ENCODE measurements at regions not wholly inside any gene's neighbourhood (a gene's known extent, or its start where the extent isn't known, plus 50 kb on each side); places are given as distances from the start of the nearest gene placed in this dataset.

DNA sequence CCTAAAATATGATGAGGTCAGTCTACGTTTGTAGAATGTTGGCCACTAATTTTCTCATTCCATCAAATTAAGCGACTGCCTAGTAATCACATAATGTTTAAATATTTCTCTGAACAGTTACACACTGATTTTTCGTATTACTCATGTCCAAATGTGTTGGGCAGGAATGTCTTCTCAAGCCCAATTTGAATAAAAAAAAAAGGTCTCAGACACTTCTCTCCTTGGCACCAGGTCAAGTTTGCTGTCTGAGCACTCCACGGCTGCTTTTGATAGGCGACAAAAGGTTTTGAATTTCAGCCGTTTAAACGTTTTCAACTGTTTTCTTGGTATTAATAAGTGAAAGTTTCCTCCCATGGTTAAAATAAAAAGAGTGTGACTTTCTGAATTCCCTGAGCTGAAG lies 542.1 kb downstream of the IRX1 start:
- Histone ChIP-seq H3K9me3 (no peaks in the 10 kb centered on the region), H3K4me3 (no peak overlapping the region), H3K27me3 (replicated peaks; ENCODE audit: insufficient read depth) (no peaks in the 10 kb centered on the region), H3K27ac (no peak overlapping the region), H3K36me3 (no peaks in the 10 kb centered on the region), H3K4me1 (replicated peaks) (no peaks in the 10 kb centered on the region)
- 18% methylated on average over 7 of the region's 7 CpGs for WGBS
- intact Hi-C loops (cut with DNase I): no loop called here
- TF ChIP-seq POLR2A (IDR thresholded peaks at IDR 0.05): no peak
- DNase-seq (ENCODE audit: low spot score): no peak

GRCh38 chr5:4142842-4143241 lies 547.2 kb downstream of the IRX1 start:
- Histone ChIP-seq H3K27me3 (replicated peaks; ENCODE audit: insufficient read depth) (no peaks in the 10 kb centered on the region), H3K27ac (no peak overlapping the region), H3K9me3 (no peaks in the 10 kb centered on the region), H3K4me3 (no peak overlapping the region), H3K36me3 (no peaks in the 10 kb centered on the region), H3K4me1 (replicated peaks) (no peaks in the 10 kb centered on the region)
- intact Hi-C loops (cut with DNase I): no loop called here
- WGBS: 65% methylated on average over 6 of the region's 6 CpGs
- no peak for DNase-seq (ENCODE audit: low spot score)
- TF ChIP-seq CTCF (IDR thresholded peaks at IDR 0.05): no peak
- TF ChIP-seq POLR2A (IDR thresholded peaks at IDR 0.05): no peak
- TF ChIP-seq POLR2AphosphoS5 (IDR thresholded peaks at IDR 0.05): no peak

- H3K27me3 ChIP-seq (replicated peaks; ENCODE audit: insufficient read depth): no peaks in the 10 kb centered on the region
- H3K27ac ChIP-seq: no peak overlapping the region
- no peaks in the 10 kb centered on the region for H3K9me3 ChIP-seq
- intact Hi-C loops (cut with DNase I): no loop called here
- H3K4me1 ChIP-seq (replicated peaks): no peaks in the 10 kb centered on the region
- TF ChIP-seq POLR2A (IDR thresholded peaks at IDR 0.05) (no peak), POLR2AphosphoS5 (IDR thresholded peaks at IDR 0.05) (no peak), CTCF (IDR thresholded peaks at IDR 0.05) (no peak)
- H3K4me3 ChIP-seq: no peak overlapping the region
- H3K36me3 ChIP-seq: no peaks in the 10 kb centered on the region
- no peak for DNase-seq (ENCODE audit: low spot score)
- WGBS: 92% methylated on average over 23 of the region's 23 CpGs
Measured at GRCh38 chr5:4144411-4145007, 548.9 kb downstream of the IRX1 start.

DNA sequence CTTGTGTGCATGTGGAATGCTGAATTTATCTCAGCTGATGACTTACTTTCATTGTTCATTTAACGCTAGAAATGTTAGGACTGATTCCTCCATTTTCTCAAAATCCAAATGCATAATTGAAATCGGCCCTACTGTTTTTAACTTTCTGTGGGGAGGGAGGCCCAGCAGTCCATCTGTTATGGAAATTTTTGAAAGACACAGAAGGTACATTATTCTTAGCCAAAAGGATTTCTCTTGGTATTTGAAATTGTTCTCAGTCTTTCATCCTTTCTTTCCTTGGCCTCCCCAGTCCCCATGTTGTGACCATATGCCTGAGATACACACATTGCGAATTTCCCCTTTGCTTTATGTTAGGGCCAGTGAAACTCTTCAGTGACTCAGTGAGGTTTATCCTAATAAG lies 549.9 kb downstream of the IRX1 start:
- H3K27ac ChIP-seq: no peak overlapping the region
- no peaks in the 10 kb centered on the region for H3K4me1 ChIP-seq (replicated peaks)
- no peak for TF ChIP-seq POLR2AphosphoS5 (IDR thresholded peaks at IDR 0.05)
- no peak for TF ChIP-seq CTCF (IDR thresholded peaks at IDR 0.05)
- TF ChIP-seq POLR2A (IDR thresholded peaks at IDR 0.05): no peak
- no peak for DNase-seq (ENCODE audit: low spot score)
- H3K27me3 ChIP-seq (replicated peaks; ENCODE audit: insufficient read depth): no peaks in the 10 kb centered on the region
- no peak overlapping the region for H3K4me3 ChIP-seq
- 89% methylated on average over 3 of the region's 3 CpGs for WGBS
- intact Hi-C loops (cut with DNase I): no loop called here
- no peaks in the 10 kb centered on the region for H3K9me3 ChIP-seq
- H3K36me3 ChIP-seq: no peaks in the 10 kb centered on the region

DNA sequence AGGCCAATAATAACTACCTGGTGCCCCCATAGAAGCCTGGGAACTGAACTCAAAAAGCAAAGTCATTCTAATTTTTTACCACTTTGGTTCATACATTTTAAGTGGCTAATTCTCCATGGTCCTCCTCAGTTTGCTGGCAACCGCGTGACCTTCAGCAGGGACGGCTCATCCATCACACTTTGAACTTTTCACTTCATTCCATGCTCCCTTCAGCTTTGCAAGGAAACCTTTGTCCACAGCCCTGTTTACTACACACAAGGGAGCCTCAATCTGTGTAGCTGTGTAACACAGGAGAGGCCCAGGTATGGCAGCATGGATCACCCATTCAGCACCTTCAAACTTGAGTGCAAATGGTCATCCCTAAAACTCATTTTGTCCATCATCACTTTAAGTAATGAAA lies 552.4 kb downstream of the IRX1 start:
- TF ChIP-seq POLR2A (IDR thresholded peaks at IDR 0.05) (no peak), CTCF (IDR thresholded peaks at IDR 0.05) (no peak), POLR2AphosphoS5 (IDR thresholded peaks at IDR 0.05) (no peak)
- Histone ChIP-seq H3K4me3 (no peak overlapping the region), H3K27me3 (replicated peaks; ENCODE audit: insufficient read depth) (no peaks in the 10 kb centered on the region), H3K36me3 (no peaks in the 10 kb centered on the region), H3K27ac (no peak overlapping the region), H3K4me1 (replicated peaks) (no peaks in the 10 kb centered on the region), H3K9me3 (no peaks in the 10 kb centered on the region)
- intact Hi-C loops (cut with DNase I): no loop called here
- 100% methylated on average over 3 of the region's 3 CpGs for WGBS
- no peak for DNase-seq (ENCODE audit: low spot score)

Measured in prostate gland (tissue), 2 donors.